Common myeloid progenitor, CD34-positive (primary cell): ENCODE measurements at regions not wholly inside any gene's neighbourhood (a gene's known extent, or its start where the extent isn't known, plus 50 kb on each side); places are given as distances from the start of the nearest gene placed in this dataset.
"Not testable (repeated sequence)": the region's sequence is repeated elsewhere in the genome, so short reads cannot be mapped to it uniquely, and the experiment has no call there.

Source experiments
- CTCF ChIA-PET: fragments of 350-600 bp; sonication (Branson Sonifier 250); formaldehyde crosslinking; loops from one replicate; lab custom pipeline; 2021; ENCODE audit warnings: antibody characterized with exemption; lab: Charles Lee
- POLR2A ChIA-PET: fragments of 350-600 bp; sonication (Branson Sonifier 250); formaldehyde crosslinking; loops from one replicate; lab custom pipeline; 2021; ENCODE audit warnings: antibody characterized with exemption; lab: Charles Lee
- DNase-seq, 3 donors: peaks; one replicate each; pipeline versions ENCODE4 v3.0.0 to v3.0.0-alpha.2; 2013
- H3K27ac ChIP-seq, 2 experiments: 1 replicate in 1 of 2; 2 replicates in 1 of 2; pipeline ENCODE4 v1.7.0; 2013; ENCODE audit warnings: inconsistent platforms in 2 of 2, low read length in 2 of 2, mild to moderate bottlenecking in 2 of 2, low read depth in 1 of 2, moderate library complexity in 1 of 2; ENCODE audit not compliant: severe bottlenecking in 2 of 2, insufficient read depth in 1 of 2, poor library complexity in 1 of 2
- H3K27me3 ChIP-seq, 5 experiments: replicated peaks in 2 of 5; 1 replicate in 3 of 5; 2 replicates in 2 of 5; pipeline versions ENCODE4 v1.6.1 to v1.7.0; 2013; ENCODE audit warnings: low read length in 4 of 5, mild to moderate bottlenecking in 2 of 5, moderate library complexity in 2 of 5, inconsistent platforms in 1 of 5; ENCODE audit not compliant: insufficient read depth in 5 of 5, control insufficient read depth in 4 of 5
- H3K36me3 ChIP-seq, 4 experiments: 1 replicate in 2 of 4; 2 replicates in 2 of 4; pipeline versions ENCODE4 v1.6.1 to v1.7.0; 2013; ENCODE audit warnings: low read length in 3 of 4, control low read depth in 1 of 4, mild to moderate bottlenecking in 1 of 4; ENCODE audit not compliant: control insufficient read depth in 4 of 4, insufficient read depth in 4 of 4
- H3K4me1 ChIP-seq, 4 experiments: 1 replicate in 3 of 4; 2 replicates in 1 of 4; pipeline versions ENCODE4 v1.6.1 to v1.7.1; 2013; ENCODE audit warnings: low read length in 3 of 4, mild to moderate bottlenecking in 3 of 4, control low read depth in 1 of 4, inconsistent platforms in 1 of 4, moderate library complexity in 1 of 4; ENCODE audit not compliant: control insufficient read depth in 4 of 4, insufficient read depth in 4 of 4; ENCODE audit errors: control extremely low read depth in 1 of 4
- H3K4me3 ChIP-seq, 7 experiments: 1 replicate in 4 of 7; 2 replicates in 3 of 7; pipeline versions ENCODE4 v1.5.1 to v1.7.0; 2013; ENCODE audit warnings: mild to moderate bottlenecking in 7 of 7, low read length in 6 of 7, moderate library complexity in 6 of 7, inconsistent platforms in 2 of 7, low read depth in 2 of 7, control low read depth in 1 of 7; ENCODE audit not compliant: insufficient read depth in 4 of 7, control insufficient read depth in 1 of 7; ENCODE audit errors: extremely low read depth in 1 of 7
- H3K9me3 ChIP-seq, 5 experiments: 1 replicate in 4 of 5; 2 replicates in 1 of 5; pipeline versions ENCODE4 v1.6.1 to v1.7.1; 2013; ENCODE audit warnings: low read length in 4 of 5, mild to moderate bottlenecking in 2 of 5, inconsistent platforms in 1 of 5, low read depth in 1 of 5, moderate library complexity in 1 of 5; ENCODE audit not compliant: control insufficient read depth in 4 of 5, insufficient read depth in 2 of 5; ENCODE audit errors: control extremely low read depth in 1 of 5
- WGBS: methylation state at CpG from one replicate; pipeline ENCODE4 v1.1.5; 2013; ENCODE audit not compliant: insufficient coverage; 5-methylcytosine and 5-hydroxymethylcytosine counted together

DNA sequence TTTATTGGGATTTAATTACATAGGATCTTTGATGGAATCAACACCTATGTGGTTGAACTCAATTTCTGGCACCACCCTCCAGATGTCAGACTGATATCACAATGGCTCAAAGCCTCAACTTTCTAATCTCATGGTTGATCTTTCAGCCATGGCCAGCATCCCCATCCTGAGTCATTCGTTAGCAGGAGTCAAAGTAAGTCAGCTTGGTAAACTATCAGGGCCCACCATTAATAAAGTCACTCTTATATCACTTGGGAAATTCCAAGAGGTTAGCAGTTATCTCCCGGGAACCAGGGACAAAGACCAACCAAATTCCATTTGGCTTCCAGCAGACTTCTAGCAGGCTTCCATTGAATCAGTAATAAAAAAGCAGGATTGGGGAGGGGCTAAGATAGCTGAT, 50.7 kb upstream of the TNFSF4 start:
- ChIA-PET POLR2A (no interaction called here), CTCF (interaction anchor here (1.1 kb wide), 1 partner anchor 45 kb away, joined by 3 read pairs; no protein-coding TSS in a partner anchor)
- no peak overlapping the region for H3K4me3 ChIP-seq
- H3K4me1 ChIP-seq = peaks cover 0 to 9% (median 2%) of the 10 kb centered on the region in 4 experiments
- 89% methylated on average over 1 of the region's 2 CpGs for WGBS
- H3K9me3 ChIP-seq = peaks cover 0 to 16% (median 3%) of the 10 kb centered on the region in 5 experiments
- no peak overlapping the region for H3K27ac ChIP-seq
- no peaks in the 10 kb centered on the region for H3K36me3 ChIP-seq
- no peak for DNase-seq
- H3K27me3 ChIP-seq = no peaks in the 10 kb centered on the region

- POLR2A ChIA-PET = no interaction called here
These were observed 51.5 kb upstream of the TNFSF4 start for GRCh38 chr1:173258479-173259264.

DNA sequence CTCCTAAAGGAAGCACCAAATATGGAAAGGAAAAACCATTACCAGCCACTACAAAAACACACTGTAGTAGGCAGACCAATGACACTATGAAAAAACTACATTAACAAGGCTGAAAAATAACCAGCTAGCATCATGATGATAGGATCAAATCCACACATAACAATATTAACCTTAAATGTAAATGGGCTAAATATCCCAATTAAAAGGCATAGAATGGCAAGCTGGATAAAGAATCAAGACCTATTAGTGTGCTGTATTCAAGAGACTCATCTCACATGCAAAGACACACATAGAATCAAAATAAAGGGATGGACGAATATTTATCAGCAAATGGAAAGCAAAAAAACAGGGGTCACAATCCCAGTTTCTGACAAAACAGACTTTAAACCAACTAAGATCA, 53.2 kb upstream of the TNFSF4 start:
- H3K27me3 ChIP-seq, CTCF ChIA-PET, H3K4me1 ChIP-seq, H3K27ac ChIP-seq, H3K36me3 ChIP-seq, POLR2A ChIA-PET, H3K4me3 ChIP-seq: not testable (repeated sequence)
- no CpG with 5 or more reads among the region's 1 CpG for WGBS
- H3K9me3 ChIP-seq = peaks cover 0 to 16% (median 6%) of the 10 kb centered on the region in 5 experiments
- peak in 1 of 3 donors; percentile 11 for DNase-seq

More at GRCh38 chr1:173258479-173259264, 51.5 kb upstream of the TNFSF4 start:
- no peaks in the 10 kb centered on the region for H3K27me3 ChIP-seq
- H3K4me1 ChIP-seq = peaks cover 0 to 9% (median 2%) of the 10 kb centered on the region in 4 experiments
- H3K27ac ChIP-seq = no peak overlapping the region
- no peaks in the 10 kb centered on the region for H3K36me3 ChIP-seq
- WGBS = 98% methylated on average over 5 of the region's 5 CpGs
- no peak for DNase-seq
- peaks cover 0 to 16% (median 5%) of the 10 kb centered on the region in 5 experiments for H3K9me3 ChIP-seq
- CTCF ChIA-PET = interaction anchor here (0.6 to 1.2 kb wide), 4 partner anchors 16 to 75 kb away, joined by 3 to 4 read pairs (median 3); no protein-coding TSS in a partner anchor
- H3K4me3 ChIP-seq = no peak overlapping the region

DNA sequence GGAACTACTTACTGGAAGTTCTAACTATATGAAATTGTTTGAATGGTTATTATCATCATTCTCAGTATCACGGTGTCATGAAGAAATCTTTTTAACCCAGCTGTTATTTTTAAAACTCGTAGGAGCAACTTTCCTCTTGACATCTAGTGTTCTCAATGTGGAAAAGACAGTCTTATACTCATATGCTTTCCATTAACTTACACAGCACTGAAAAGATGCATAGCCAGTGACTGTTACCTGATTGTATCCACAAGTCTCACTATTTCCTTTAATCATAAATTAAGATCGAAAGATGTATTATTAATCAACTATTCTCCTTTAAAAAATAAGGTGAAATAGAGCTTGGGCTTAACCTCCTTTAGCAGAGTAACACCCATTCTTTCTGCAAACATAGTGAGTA, 59.7 kb upstream of the TNFSF4 start:
- Histone ChIP-seq H3K4me1 (no peaks in the 10 kb centered on the region), H3K36me3 (no peaks in the 10 kb centered on the region), H3K9me3 (peaks cover 0 to 4% (median 0%) of the 10 kb centered on the region in 5 experiments), H3K27ac (no peak overlapping the region), H3K27me3 (no peaks in the 10 kb centered on the region), H3K4me3 (no peak overlapping the region)
- ChIA-PET POLR2A (no interaction called here), CTCF (no interaction called here)
- no peak for DNase-seq
- WGBS = no CpG with 5 or more reads among the region's 3 CpGs

- H3K27me3 ChIP-seq = no peaks in the 10 kb centered on the region
- DNase-seq = peak in 1 of 3 donors; percentile 50
- H3K4me1 ChIP-seq = no peaks in the 10 kb centered on the region
- H3K36me3 ChIP-seq = no peaks in the 10 kb centered on the region
- CTCF ChIA-PET = no interaction called here
- POLR2A ChIA-PET = no interaction called here
- H3K27ac ChIP-seq = no peak overlapping the region
- 67% methylated on average over 1 of the region's 2 CpGs for WGBS
- no peak overlapping the region for H3K4me3 ChIP-seq
- H3K9me3 ChIP-seq = peaks cover 0 to 4% (median 0%) of the 10 kb centered on the region in 5 experiments
These were observed 60.4 kb upstream of the TNFSF4 start for GRCh38 chr1:173267453-173267945.

DNA sequence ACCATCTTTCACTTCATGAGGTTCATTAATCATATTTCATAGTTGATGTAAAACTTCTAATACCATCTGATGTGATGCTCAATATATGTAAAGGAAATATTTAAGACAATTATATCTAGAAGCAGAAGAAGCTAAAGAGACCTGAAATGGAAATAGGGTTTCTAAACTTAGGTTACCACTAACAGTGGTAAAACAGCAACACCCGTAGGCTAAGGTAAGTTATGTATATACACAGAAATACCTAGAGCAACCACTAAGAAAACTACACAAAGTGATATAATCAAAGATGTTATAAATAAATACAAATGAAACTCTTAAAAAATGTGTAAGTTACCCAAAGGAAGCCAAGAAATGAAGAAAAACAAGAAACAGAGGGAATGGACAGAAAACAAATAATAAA, 61.1 kb upstream of the TNFSF4 start:
- DNase-seq = no peak
- H3K4me1 ChIP-seq = no peaks in the 10 kb centered on the region
- H3K9me3 ChIP-seq = peaks cover 0 to 4% (median 0%) of the 10 kb centered on the region in 5 experiments
- no peak overlapping the region for H3K27ac ChIP-seq
- no peaks in the 10 kb centered on the region for H3K27me3 ChIP-seq
- H3K4me3 ChIP-seq = no peak overlapping the region
- POLR2A ChIA-PET = no interaction called here
- CTCF ChIA-PET = no interaction called here
- H3K36me3 ChIP-seq = no peaks in the 10 kb centered on the region
- no CpG with 5 or more reads among the region's 1 CpG for WGBS

DNA sequence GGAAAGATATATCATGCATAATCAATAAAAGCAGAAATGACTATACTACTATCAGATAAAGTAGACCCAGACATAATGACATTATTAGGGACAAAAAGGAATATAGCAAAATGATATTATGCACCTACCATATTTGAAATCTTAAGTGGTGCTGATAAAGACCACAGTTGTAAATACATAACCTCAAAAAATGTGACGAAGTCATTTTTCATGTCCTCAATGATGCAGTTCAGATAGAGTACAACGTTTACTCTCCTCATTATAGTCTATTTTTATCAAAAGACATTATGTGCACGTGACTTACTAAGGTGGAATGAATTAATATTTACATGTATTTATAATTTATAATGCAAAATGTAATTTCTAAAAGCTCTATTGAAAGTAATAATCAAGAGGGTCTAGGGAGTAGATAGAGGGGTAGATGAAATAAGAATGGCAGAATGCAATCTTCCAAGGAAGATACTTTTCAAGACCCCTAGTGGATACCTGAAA, 61.7 kb upstream of the TNFSF4 start:
- no peaks in the 10 kb centered on the region for H3K27me3 ChIP-seq
- no peak overlapping the region for H3K4me3 ChIP-seq
- CTCF ChIA-PET = no interaction called here
- H3K36me3 ChIP-seq = no peaks in the 10 kb centered on the region
- H3K9me3 ChIP-seq = peaks cover 0 to under 1% (median 0%) of the 10 kb centered on the region in 5 experiments
- no peaks in the 10 kb centered on the region for H3K4me1 ChIP-seq
- H3K27ac ChIP-seq = no peak overlapping the region
- no CpG with 5 or more reads among the region's 3 CpGs for WGBS
- POLR2A ChIA-PET = no interaction called here
- no peak for DNase-seq
